HL-60 (cell line): ENCODE measurements at regions not wholly inside any gene's neighbourhood (a gene's known extent, or its start where the extent isn't known, plus 50 kb on each side); places are given as distances from the start of the nearest gene placed in this dataset.

ENCODE experiments used
- DNase-seq, 2 experiments: peaks; one replicate each; pipeline ENCODE4 v3.0.0-alpha.2; 2010 to 2020; ENCODE audit warnings: low read depth in 1 of 2, low spot score in 1 of 2
- H3K27ac ChIP-seq: fragments of 250-450 bp; sonication (Bioruptor Pico); replicated peaks from 2 replicates; pipeline ENCODE4 v1.5.1; 2020; ENCODE audit warnings: mild to moderate bottlenecking, moderate library complexity
- H3K27me3 ChIP-seq: fragments of 250-450 bp; sonication (Bioruptor Pico); 2 replicates; pipeline ENCODE4 v1.5.1; 2021; ENCODE audit warnings: mild to moderate bottlenecking, moderate library complexity; ENCODE audit not compliant: insufficient read depth, poor library complexity, severe bottlenecking
- H3K4me3 ChIP-seq: replicated peaks from 2 replicates; pipeline ENCODE4 v1.5.1; 2011; ENCODE audit warnings: mild to moderate bottlenecking, control low read depth, low read length; ENCODE audit not compliant: insufficient read depth
- CTCF ChIP-seq: IDR thresholded peaks from one replicate; pipeline ENCODE4 v1.5.1; 2011; ENCODE audit warnings: low read length, control low read depth, inconsistent platforms; ENCODE audit not compliant: insufficient read depth
- GABPA ChIP-seq: IDR thresholded peaks from 2 replicates; pipeline ENCODE4 v1.6.1; 2012; ENCODE audit warnings: low read depth
- POLR2AphosphoS5 ChIP-seq: IDR thresholded peaks from 2 replicates; pipeline ENCODE4 v1.6.1; 2012; ENCODE audit warnings: low read depth
- REST ChIP-seq: IDR thresholded peaks from 2 replicates; pipeline ENCODE4 v1.6.1; 2012; ENCODE audit warnings: low read depth; ENCODE audit not compliant: insufficient replicate concordance
- SPI1 ChIP-seq: IDR thresholded peaks from 2 replicates; pipeline ENCODE4 v1.6.1; 2012; ENCODE audit warnings: low read depth, mild to moderate bottlenecking, borderline replicate concordance

GRCh38 chr3:84265768-84266167 is 693.0 kb upstream of the CADM2 start:
- no peak overlapping the region for H3K27ac ChIP-seq
- TF ChIP-seq CTCF = no peak
- no peak for TF ChIP-seq POLR2AphosphoS5
- no peak for TF ChIP-seq GABPA
- TF ChIP-seq REST = no peak
- TF ChIP-seq SPI1 = no peak
- no peaks in the 10 kb centered on the region for H3K27me3 ChIP-seq
- no peak for DNase-seq
- no peak overlapping the region for H3K4me3 ChIP-seq

- H3K27ac ChIP-seq = no peak overlapping the region
- TF ChIP-seq REST = no peak
- TF ChIP-seq CTCF = no peak
- TF ChIP-seq GABPA = no peak
- TF ChIP-seq SPI1 = no peak
- no peak for TF ChIP-seq POLR2AphosphoS5
- no peak for DNase-seq
- no peak overlapping the region for H3K4me3 ChIP-seq
- H3K27me3 ChIP-seq = no peaks in the 10 kb centered on the region
These were observed 683.3 kb upstream of the CADM2 start for GRCh38 chr3:84275532-84275931.

GRCh38 chr3:84277562-84278224 is 681.1 kb upstream of the CADM2 start:
- H3K4me3 ChIP-seq = no peak overlapping the region
- DNase-seq = no peak
- H3K27me3 ChIP-seq = no peaks in the 10 kb centered on the region
- no peak overlapping the region for H3K27ac ChIP-seq
- TF ChIP-seq SPI1 = no peak
- no peak for TF ChIP-seq REST
- TF ChIP-seq CTCF = no peak
